CD1c-positive myeloid dendritic cell (primary cell): ENCODE measurements at regions not wholly inside any gene's neighbourhood (a gene's known extent, or its start where the extent isn't known, plus 50 kb on each side); places are given as distances from the start of the nearest gene placed in this dataset.
"Not testable (repeated sequence)": the region's sequence is repeated elsewhere in the genome, so short reads cannot be mapped to it uniquely, and the experiment has no call there.

Experiments used
- DNase-seq: peaks from one replicate; pipeline ENCODE4 v3.0.0-alpha.2; 2016; ENCODE audit errors: extremely low spot score

GRCh38 chr6:113365191-113365590 lies 492.0 kb upstream of the MARCKS start:
- no peak for DNase-seq

- DNase-seq: no peak
These were observed 490.6 kb upstream of the MARCKS start for GRCh38 chr6:113366505-113366904.

- DNase-seq: no peak
These were observed 486.3 kb upstream of the MARCKS start for GRCh38 chr6:113370508-113371502.

GRCh38 chr6:113375466-113375865 lies 481.7 kb upstream of the MARCKS start:
- DNase-seq: not testable (repeated sequence)

GRCh38 chr6:113375950-113376846 lies 480.9 kb upstream of the MARCKS start:
- no peak for DNase-seq

GRCh38 chr6:113376847-113377165 lies 480.3 kb upstream of the MARCKS start:
- DNase-seq: no peak

- DNase-seq: no peak
These were observed 479.7 kb upstream of the MARCKS start for GRCh38 chr6:113377362-113377942.

GRCh38 chr6:113380591-113380990 lies 476.6 kb upstream of the MARCKS start:
- no peak for DNase-seq

- no peak for DNase-seq
These were observed 475.9 kb upstream of the MARCKS start for GRCh38 chr6:113381232-113381631.

- peak; percentile 8 for DNase-seq
These were observed 475.2 kb upstream of the MARCKS start for GRCh38 chr6:113381959-113382358.

GRCh38 chr6:113383701-113384100 lies 473.4 kb upstream of the MARCKS start:
- no peak for DNase-seq

GRCh38 chr6:113385020-113385431 lies 472.1 kb upstream of the MARCKS start:
- no peak for DNase-seq

GRCh38 chr6:113388996-113389395 lies 468.1 kb upstream of the MARCKS start:
- no peak for DNase-seq

- DNase-seq: no peak
These were observed 464.5 kb upstream of the MARCKS start for GRCh38 chr6:113392551-113393055.

GRCh38 chr6:113394216-113394615 lies 462.9 kb upstream of the MARCKS start:
- DNase-seq: no peak

- DNase-seq: no peak
These were observed 462.4 kb upstream of the MARCKS start for GRCh38 chr6:113394729-113395128.

- no peak for DNase-seq
These were observed 460.4 kb upstream of the MARCKS start for GRCh38 chr6:113396730-113397129.

GRCh38 chr6:113397236-113397635 lies 459.9 kb upstream of the MARCKS start:
- no peak for DNase-seq

- no peak for DNase-seq
These were observed 455.9 kb upstream of the MARCKS start for GRCh38 chr6:113401231-113401630.

- DNase-seq: no peak
These were observed 454.6 kb upstream of the MARCKS start for GRCh38 chr6:113402544-113402943.

- DNase-seq: no peak
These were observed 453.1 kb upstream of the MARCKS start for GRCh38 chr6:113403966-113404595.
